Progenitor cell of endocrine pancreas (in vitro differentiated cells): ENCODE measurements at regions not wholly inside any gene's neighbourhood (a gene's known extent, or its start where the extent isn't known, plus 50 kb on each side); places are given as distances from the start of the nearest gene placed in this dataset.

Source experiments
- DNase-seq: peaks from one replicate; pipeline ENCODE4 v3.0.0; 2021; ENCODE audit warnings: low spot score; ENCODE audit not compliant: unreplicated experiment
- H3K27ac Mint-ChIP-seq: 2 replicates; pipeline ENCODE4 v1.8.0; 2021; ENCODE audit warnings: mild to moderate bottlenecking, moderate library complexity, mixed read lengths
- H3K27me3 Mint-ChIP-seq: 2 replicates; pipeline ENCODE4 v1.8.0; 2021; ENCODE audit warnings: mixed read lengths
- H3K36me3 Mint-ChIP-seq: 2 replicates; pipeline ENCODE4 v1.8.0; 2022; ENCODE audit warnings: mixed read lengths; ENCODE audit not compliant: insufficient read depth
- H3K4me1 Mint-ChIP-seq: 2 replicates; pipeline ENCODE4 v1.8.0; 2021; ENCODE audit warnings: low read depth, mixed read lengths
- H3K4me3 Mint-ChIP-seq: 2 replicates; pipeline ENCODE4 v1.8.0; 2021; ENCODE audit warnings: low read depth, mild to moderate bottlenecking, moderate library complexity, mixed read lengths
- H3K9me3 Mint-ChIP-seq: 2 replicates; pipeline ENCODE4 v1.8.0; 2021; ENCODE audit warnings: low read depth, mixed read lengths
- TF ChIP-seq, protein P1 (sequence below): fragments of 200-600 bp; sonication (generic); IDR thresholded peaks from one replicate; pipeline ENCODE4 v1.5.0; 2021; ENCODE audit warnings: antibody characterized with exemption, mild to moderate bottlenecking; ENCODE audit not compliant: unreplicated experiment

DNA sequence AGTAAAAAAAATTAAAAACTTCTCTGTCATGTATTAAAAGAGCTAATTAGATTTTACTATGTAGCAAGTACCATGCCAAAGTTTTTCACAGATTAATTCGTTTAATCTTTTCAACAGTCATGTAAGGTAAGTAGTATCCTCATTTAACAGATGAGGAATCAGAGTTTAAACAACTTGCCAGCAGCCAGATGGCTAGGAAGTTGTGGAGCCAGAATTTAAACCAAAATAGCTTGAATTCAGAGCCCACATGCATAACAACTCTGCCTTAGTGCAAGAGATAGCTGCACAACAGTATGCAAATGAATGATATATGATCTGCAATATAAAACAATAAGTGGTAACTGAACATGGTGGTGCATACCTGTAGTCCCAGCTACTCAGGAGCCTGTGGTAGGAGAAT, 75.3 kb downstream of the NAP1L3 start:
- Mint-ChIP-seq H3K36me3 (no peaks in the 10 kb centered on the region), H3K9me3 (peaks cover 4% of the 10 kb centered on the region), H3K4me3 (no peak overlapping the region), H3K27me3 (no peaks in the 10 kb centered on the region), H3K27ac (no peak overlapping the region), H3K4me1 (peaks cover 16% of the 10 kb centered on the region)
- TF ChIP-seq, protein P1, sequence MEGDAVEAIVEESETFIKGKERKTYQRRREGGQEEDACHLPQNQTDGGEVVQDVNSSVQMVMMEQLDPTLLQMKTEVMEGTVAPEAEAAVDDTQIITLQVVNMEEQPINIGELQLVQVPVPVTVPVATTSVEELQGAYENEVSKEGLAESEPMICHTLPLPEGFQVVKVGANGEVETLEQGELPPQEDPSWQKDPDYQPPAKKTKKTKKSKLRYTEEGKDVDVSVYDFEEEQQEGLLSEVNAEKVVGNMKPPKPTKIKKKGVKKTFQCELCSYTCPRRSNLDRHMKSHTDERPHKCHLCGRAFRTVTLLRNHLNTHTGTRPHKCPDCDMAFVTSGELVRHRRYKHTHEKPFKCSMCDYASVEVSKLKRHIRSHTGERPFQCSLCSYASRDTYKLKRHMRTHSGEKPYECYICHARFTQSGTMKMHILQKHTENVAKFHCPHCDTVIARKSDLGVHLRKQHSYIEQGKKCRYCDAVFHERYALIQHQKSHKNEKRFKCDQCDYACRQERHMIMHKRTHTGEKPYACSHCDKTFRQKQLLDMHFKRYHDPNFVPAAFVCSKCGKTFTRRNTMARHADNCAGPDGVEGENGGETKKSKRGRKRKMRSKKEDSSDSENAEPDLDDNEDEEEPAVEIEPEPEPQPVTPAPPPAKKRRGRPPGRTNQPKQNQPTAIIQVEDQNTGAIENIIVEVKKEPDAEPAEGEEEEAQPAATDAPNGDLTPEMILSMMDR, result no peak
- no peak for DNase-seq

DNA sequence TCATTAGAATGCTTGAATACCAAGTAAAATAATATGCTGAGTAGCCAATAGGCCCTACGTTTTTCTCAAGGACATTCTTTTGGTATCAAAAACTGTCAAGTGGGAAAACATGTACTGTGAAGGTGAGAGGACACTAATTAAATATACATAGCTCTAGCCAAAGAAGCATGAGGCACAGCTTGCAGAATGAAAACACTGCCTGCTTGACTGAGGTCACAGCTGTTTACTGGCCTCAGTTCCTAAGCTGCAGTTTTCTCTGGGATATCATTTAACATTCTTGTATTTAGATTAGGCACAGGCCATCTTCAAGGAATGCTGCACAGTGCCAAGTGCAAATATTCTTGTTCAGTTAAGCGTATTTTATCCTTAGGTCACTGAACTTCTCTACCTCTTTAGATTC, 78.6 kb downstream of the NAP1L3 start:
- Mint-ChIP-seq H3K27ac (peak overlapping the region; percentile 49), H3K4me1 (peaks cover 16% of the 10 kb centered on the region), H3K27me3 (no peaks in the 10 kb centered on the region), H3K36me3 (no peaks in the 10 kb centered on the region), H3K4me3 (no peak overlapping the region), H3K9me3 (no peaks in the 10 kb centered on the region)
- DNase-seq, result no peak
- TF ChIP-seq, protein P1, result no peak

DNA sequence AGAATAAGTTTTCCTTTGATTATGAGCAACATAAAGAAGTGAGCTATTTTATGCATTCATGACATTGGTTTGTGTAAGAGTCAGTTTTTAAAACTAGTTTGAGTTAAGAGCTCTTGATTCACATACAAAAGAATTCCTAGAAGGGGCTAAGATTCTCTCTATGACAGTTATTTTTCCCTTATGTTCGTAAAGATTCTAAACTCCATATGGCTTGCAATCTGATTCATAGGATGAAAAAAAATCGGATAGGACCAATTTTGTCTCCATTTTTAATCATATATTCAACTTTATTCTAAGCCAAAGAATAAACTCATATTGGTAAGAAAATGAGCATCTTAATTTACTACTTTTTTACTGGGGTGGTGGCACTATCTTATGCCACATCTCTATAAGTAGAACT, 79.4 kb downstream of the NAP1L3 start:
- Mint-ChIP-seq H3K4me3 (no peak overlapping the region), H3K27ac (no peak overlapping the region), H3K36me3 (no peaks in the 10 kb centered on the region), H3K9me3 (no peaks in the 10 kb centered on the region), H3K27me3 (no peaks in the 10 kb centered on the region), H3K4me1 (peaks cover 16% of the 10 kb centered on the region)
- no peak for DNase-seq
- TF ChIP-seq, protein P1, result no peak

DNA sequence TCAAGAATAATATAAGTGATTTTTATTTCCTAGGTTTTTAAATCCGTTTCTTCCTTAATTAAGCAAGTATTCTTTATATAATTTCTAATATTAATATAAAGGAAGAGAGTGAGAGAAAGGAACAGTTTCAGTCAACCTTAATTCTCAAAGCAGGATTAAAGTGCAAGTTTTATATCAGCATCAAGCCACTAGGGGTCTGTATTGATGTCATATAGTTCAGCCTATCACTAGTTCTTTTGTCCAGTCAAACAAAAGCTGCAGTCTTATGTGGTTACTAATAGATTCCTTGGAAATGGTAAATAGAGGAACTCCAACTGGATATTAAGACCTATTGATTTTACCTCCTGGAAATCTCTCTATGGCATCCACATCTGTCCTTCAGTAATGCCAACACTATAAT, 82.0 kb downstream of the NAP1L3 start:
- DNase-seq, result no peak
- no peaks in the 10 kb centered on the region for H3K9me3 Mint-ChIP-seq
- H3K4me3 Mint-ChIP-seq, result no peak overlapping the region
- no peaks in the 10 kb centered on the region for H3K27me3 Mint-ChIP-seq
- H3K27ac Mint-ChIP-seq, result no peak overlapping the region
- H3K36me3 Mint-ChIP-seq, result no peaks in the 10 kb centered on the region
- H3K4me1 Mint-ChIP-seq, result peaks cover 16% of the 10 kb centered on the region
- TF ChIP-seq, protein P1, result peak; percentile 40

DNA sequence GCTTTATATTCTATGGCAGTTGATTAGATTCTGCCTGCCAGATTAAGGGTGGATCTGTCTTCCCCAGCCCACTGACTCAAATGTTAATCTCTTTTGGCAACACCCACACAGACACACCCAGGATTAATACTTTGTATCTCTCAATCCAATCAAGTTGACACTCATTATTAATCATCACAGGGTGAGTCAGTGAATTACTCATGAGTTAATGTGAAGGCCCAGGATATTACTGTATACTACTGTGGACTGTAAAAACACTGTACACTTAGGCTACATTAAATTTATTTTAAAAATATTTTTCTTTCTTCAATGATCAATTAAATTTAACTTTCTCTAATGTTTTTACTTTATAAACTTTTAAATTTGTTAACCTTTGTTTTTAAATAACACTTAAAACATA, 87.7 kb downstream of the NAP1L3 start:
- Mint-ChIP-seq H3K27me3 (peaks cover 2% of the 10 kb centered on the region), H3K4me3 (no peak overlapping the region), H3K4me1 (no peaks in the 10 kb centered on the region), H3K27ac (no peak overlapping the region), H3K9me3 (no peaks in the 10 kb centered on the region), H3K36me3 (no peaks in the 10 kb centered on the region)
- TF ChIP-seq, protein P1, result no peak
- DNase-seq, result no peak
